ENCODE measurements at regions not wholly inside any gene's neighbourhood (a gene's known extent, or its start where the extent isn't known, plus 50 kb on each side); places are given as distances from the start of the nearest gene placed in this dataset.
A peak's percentile ranks its signal among the peaks of the same experiment; 100 is the strongest.
"Not testable (repeated sequence)": the region's sequence is repeated elsewhere in the genome, so short reads cannot be mapped to it uniquely, and the experiment has no call there.

DNA sequence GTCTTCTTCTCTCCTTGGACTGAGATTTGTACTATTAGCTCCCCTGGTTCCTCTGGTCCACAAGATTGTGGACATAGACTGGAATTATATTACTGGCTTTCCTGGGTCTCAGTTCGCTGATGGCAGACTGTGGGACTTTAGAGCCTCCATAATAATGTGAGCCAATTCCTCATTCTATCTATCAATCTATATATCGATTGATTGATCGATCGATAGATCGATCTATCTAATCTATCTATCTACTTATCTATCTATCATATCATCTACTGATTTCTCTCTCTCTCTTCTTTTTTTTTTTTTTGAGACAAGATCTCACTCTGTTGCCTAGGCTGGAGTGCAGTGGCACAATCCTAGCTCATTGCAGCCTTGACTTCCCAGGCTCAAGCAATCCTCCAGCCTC, 51.5 kb upstream of the DDR1 start:
- no peak for DNase-seq (ENCODE audit: low spot score)

GRCh38 chr6:30830438-30830837, 53.9 kb upstream of the DDR1 start:
- no peak for DNase-seq (ENCODE audit: low spot score)

- no peak for DNase-seq (ENCODE audit: low spot score)
Observed at GRCh38 chr6:30829639-30830255, 54.6 kb upstream of the DDR1 start.

- no peak for DNase-seq (ENCODE audit: low spot score)
Observed at GRCh38 chr6:30829033-30829432, 55.3 kb upstream of the DDR1 start.

DNA sequence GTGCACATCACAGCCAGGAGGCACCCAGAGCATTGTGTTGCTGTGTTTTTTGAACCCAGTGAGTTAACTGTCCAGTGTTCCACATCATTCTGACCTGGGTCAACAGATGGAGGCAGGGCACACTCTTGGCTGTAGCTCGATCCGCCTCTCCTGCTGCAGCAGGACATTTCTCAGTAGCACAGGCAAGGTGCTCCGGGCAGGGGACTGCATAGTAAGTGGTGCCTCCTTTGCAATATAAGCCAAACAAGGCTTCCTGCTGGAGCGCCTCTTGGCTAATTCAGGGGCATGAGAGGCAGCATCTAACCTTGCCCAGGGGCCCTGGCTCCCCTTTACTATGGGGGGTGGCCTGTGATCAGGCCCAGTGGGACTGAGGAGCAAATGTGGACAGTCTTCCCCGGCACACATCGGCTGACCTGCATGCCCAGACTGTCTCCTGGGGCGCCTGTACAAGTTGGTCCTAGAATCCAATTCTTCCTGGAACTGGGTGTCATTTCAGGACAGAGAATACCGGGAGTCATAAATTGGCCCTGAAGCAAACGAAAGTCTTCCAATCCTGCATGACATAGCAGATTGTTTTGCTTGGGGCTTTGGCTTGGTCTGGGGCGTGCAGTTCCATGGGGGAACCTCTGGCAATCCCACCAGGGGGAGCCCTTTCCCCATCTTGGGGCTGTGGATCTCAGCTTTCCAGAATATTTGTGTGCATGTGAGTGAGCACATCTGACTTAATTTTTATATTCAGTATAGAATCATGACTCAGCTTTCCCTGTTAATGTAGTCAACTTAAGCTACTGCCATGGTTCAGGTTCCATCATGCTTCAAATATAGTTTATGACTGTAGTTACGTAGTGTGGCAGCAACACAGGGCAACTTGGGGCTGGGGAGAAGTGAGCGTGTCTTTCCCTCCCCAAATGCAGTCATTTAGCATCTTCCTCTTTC, 56.0 kb upstream of the DDR1 start:
- DNase-seq (ENCODE audit: low spot score) = peak; percentile 58

- DNase-seq (ENCODE audit: low spot score) = no peak
Observed at GRCh38 chr6:30826961-30827342, 57.4 kb upstream of the DDR1 start.

GRCh38 chr6:30824698-30825097, 59.6 kb upstream of the DDR1 start:
- DNase-seq (ENCODE audit: low spot score) = no peak

DNA sequence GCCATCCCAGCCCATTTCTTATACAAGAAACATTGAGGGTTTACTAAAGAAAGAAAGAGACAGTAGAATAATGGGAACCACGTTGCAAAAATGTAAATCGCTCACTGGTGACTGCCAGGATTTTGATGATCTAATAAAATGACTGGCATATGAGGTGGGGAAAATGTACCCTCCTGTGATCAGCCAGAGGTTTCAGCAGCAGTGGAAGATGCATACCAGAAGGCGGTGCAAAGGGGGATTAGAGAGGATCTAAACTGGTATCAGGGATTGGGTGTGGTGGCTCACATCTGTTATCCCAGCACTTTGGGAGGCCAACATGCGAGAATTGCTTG, 60.8 kb upstream of the DDR1 start:
- no peak for DNase-seq (ENCODE audit: low spot score)

GRCh38 chr6:30821862-30822784, 62.2 kb upstream of the DDR1 start:
- no peak for DNase-seq (ENCODE audit: low spot score)

GRCh38 chr6:30820193-30820592, 64.1 kb upstream of the DDR1 start:
- no peak for DNase-seq (ENCODE audit: low spot score)

GRCh38 chr6:30819297-30819917, 64.9 kb upstream of the DDR1 start:
- DNase-seq (ENCODE audit: low spot score) = no peak

DNA sequence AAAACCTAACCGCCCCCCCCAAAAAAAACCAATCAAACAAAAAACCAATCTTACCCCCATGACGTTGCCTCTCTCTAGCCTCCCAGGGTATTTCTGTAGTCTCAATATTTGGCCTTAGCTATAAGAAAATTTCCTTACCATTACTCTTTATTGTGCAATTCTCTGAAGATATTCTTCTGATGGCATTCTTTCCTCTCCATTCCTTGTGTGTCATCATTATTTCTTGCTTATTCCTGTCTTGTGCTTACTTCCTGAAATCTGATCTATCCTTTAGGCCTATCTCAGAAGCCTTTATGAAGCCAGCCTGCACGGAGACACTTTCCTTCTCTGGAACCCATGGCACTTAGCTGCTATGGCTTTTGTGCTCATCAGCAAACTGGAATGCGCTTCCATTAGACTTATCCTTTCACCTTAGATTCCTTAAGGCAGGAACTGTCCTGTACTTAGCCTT, 65.9 kb upstream of the DDR1 start:
- DNase-seq (ENCODE audit: low spot score) = no peak

- no peak for DNase-seq (ENCODE audit: low spot score)
Observed at GRCh38 chr6:30816791-30817739, 67.3 kb upstream of the DDR1 start.

DNA sequence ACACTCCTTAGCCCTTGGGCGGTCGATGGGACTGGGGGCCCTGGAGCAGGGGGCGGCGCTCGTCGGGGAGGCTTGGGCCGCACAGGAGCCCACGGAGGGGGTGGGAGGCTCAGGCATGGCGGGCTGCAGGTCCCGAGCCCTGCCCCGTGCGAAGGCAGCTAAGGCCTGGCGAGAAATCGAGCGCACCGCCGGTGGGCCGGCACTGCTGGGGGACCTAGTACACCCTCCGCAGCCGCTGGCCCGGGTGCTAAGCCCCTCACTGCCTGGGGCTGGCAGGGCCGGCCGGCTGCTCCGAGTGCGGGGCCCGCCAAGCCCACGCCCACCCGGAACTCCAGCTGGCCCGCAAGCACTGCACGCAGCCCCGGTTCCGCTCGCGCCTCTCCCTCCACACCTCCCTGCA, 68.0 kb upstream of the DDR1 start:
- not testable (repeated sequence) for DNase-seq (ENCODE audit: low spot score)

- not testable (repeated sequence) for DNase-seq (ENCODE audit: low spot score)
Observed at GRCh38 chr6:30815041-30815742, 69.1 kb upstream of the DDR1 start.

GRCh38 chr6:30814146-30815040, 69.9 kb upstream of the DDR1 start:
- DNase-seq (ENCODE audit: low spot score) = no peak

GRCh38 chr6:30813631-30814145, 69.3 kb upstream of the IER3 start:
- no peak for DNase-seq (ENCODE audit: low spot score)

GRCh38 chr6:30810813-30811339, 66.5 kb upstream of the IER3 start:
- DNase-seq (ENCODE audit: low spot score) = no peak
